Vagina (tissue), 2 donors: ENCODE measurements at regions not wholly inside any gene's neighbourhood (a gene's known extent, or its start where the extent isn't known, plus 50 kb on each side); places are given as distances from the start of the nearest gene placed in this dataset.

Experiments used
- DNase-seq, 2 donors: peaks; one replicate each; pipeline ENCODE4 v3.0.0-alpha.2; 2017; ENCODE audit errors: extremely low spot score in 2 of 2
- H3K27ac ChIP-seq: fragments of 200-600 bp; sonication (generic); one replicate; pipeline ENCODE4 v1.5.1; 2019
- H3K27me3 ChIP-seq: fragments of 200-600 bp; sonication (generic); one replicate; pipeline ENCODE4 v1.5.1; 2019
- H3K36me3 ChIP-seq, 2 donors: fragments of 200-600 bp; sonication (generic); one replicate each; pipeline ENCODE4 v1.5.1; 2017 to 2019
- H3K4me1 ChIP-seq: fragments of 200-600 bp; sonication (generic); one replicate; pipeline ENCODE4 v1.5.1; 2019
- H3K4me3 ChIP-seq, 2 donors: fragments of 200-600 bp; sonication (generic); 1 replicate in 1 of 2; 2 replicates in 1 of 2; pipeline ENCODE4 v1.5.1; 2016 to 2019
- H3K9me3 ChIP-seq: fragments of 200-600 bp; sonication (generic); one replicate; pipeline ENCODE4 v1.5.1; 2019
- POLR2A ChIP-seq, 2 donors: fragments of 450-650 bp; IDR thresholded peaks; one replicate each; pipeline ENCODE4 v1.6.1; 2017; ENCODE audit warnings: antibody characterized with exemption in 2 of 2, mild to moderate bottlenecking in 2 of 2, moderate library complexity in 2 of 2
- POLR2AphosphoS5 ChIP-seq, 2 donors: sonication (generic); formaldehyde crosslinking; IDR thresholded peaks; one replicate each; pipeline ENCODE4 v1.9.0; 2017; ENCODE audit warnings: antibody characterized with exemption in 2 of 2, mild to moderate bottlenecking in 2 of 2, low read depth in 1 of 2; ENCODE audit not compliant: insufficient read depth in 1 of 2
- intact Hi-C: fragments of 100-400 bp; cut with DNase I; formaldehyde crosslinking; loops from one replicate; pipeline ENCODE4 v1.15.1; 2023
- TF ChIP-seq, protein P1 (sequence below), 3 experiments: fragments of 450-650 bp in 2 of 3; fragments of 200-600 bp in 1 of 3; sonication (generic) in 1 of 3; IDR thresholded peaks; one replicate each; pipeline ENCODE4 v1.5.1; 2017 to 2019; ENCODE audit warnings: antibody characterized with exemption in 3 of 3, mild to moderate bottlenecking in 2 of 3, moderate library complexity in 2 of 3

DNA sequence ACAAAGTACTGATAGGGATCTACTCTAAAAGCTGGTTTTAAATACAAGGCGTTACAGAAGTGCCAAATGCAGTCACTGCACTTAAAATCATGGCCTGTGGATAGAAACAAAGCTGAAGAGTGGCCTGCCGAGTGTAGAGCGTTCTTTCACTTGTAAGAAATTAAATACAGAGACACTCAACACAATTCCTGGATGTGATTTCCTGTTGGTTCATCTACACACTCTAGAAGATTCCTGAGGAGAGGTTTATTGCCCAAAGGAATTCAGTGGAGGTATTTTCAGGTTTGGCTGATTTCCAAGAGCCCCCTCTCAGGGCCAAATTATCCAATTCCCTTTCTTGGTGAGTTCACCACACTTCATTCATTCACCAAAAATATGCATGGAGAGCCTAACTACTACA lies 200.3 kb upstream of the IL12A start:
- no peak overlapping the region for H3K4me3 ChIP-seq

DNA sequence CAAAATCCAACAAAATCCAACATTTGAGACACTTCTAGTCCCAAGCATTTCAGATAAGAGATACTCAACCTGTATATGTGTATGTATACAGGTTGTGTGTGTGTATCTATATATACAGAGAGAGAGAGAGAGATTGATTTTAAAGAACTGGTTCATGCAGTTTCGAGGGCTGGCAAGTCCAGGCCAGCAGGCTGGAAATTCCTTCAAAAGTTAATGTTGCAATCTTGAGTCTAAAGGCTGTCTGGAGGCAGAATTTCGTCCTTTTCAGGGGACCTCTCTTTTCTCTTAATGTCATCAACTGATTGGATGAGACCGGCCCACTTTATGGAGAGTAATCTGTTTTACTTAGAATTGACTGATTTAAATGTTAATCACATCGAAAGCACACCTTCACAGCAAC lies 199.6 kb upstream of the IL12A start:
- peaks cover 33% of the 10 kb centered on the region for H3K4me1 ChIP-seq
- H3K27ac ChIP-seq, result no peak overlapping the region
- no peak overlapping the region for H3K4me3 ChIP-seq
- DNase-seq, result peak in 1 of 2 donors; percentile 42
- H3K27me3 ChIP-seq, result no peaks in the 10 kb centered on the region
- no peaks in the 10 kb centered on the region for H3K9me3 ChIP-seq
- no peaks in the 10 kb centered on the region for H3K36me3 ChIP-seq
- TF ChIP-seq POLR2AphosphoS5 (IDR thresholded peaks at IDR 0.05; ENCODE audit: insufficient read depth in 1 of 2, low read depth in 1 of 2), result peak in 1 of 2 donors; percentile 52
- TF ChIP-seq, protein P1, sequence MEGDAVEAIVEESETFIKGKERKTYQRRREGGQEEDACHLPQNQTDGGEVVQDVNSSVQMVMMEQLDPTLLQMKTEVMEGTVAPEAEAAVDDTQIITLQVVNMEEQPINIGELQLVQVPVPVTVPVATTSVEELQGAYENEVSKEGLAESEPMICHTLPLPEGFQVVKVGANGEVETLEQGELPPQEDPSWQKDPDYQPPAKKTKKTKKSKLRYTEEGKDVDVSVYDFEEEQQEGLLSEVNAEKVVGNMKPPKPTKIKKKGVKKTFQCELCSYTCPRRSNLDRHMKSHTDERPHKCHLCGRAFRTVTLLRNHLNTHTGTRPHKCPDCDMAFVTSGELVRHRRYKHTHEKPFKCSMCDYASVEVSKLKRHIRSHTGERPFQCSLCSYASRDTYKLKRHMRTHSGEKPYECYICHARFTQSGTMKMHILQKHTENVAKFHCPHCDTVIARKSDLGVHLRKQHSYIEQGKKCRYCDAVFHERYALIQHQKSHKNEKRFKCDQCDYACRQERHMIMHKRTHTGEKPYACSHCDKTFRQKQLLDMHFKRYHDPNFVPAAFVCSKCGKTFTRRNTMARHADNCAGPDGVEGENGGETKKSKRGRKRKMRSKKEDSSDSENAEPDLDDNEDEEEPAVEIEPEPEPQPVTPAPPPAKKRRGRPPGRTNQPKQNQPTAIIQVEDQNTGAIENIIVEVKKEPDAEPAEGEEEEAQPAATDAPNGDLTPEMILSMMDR (IDR thresholded peaks at IDR 0.05), result no peak
- intact Hi-C loops, result no loop called here

More for the DNA sequence above, 200.3 kb upstream of the IL12A start:
- DNase-seq, result peak in 1 of 2 donors; percentile 20
- H3K36me3 ChIP-seq, result no peaks in the 10 kb centered on the region
- TF ChIP-seq, protein P1 (IDR thresholded peaks at IDR 0.05), result no peak
- TF ChIP-seq POLR2AphosphoS5 (IDR thresholded peaks at IDR 0.05; ENCODE audit: insufficient read depth in 1 of 2, low read depth in 1 of 2), result no peak
- peaks cover 33% of the 10 kb centered on the region for H3K4me1 ChIP-seq
- H3K27me3 ChIP-seq, result no peaks in the 10 kb centered on the region
- H3K9me3 ChIP-seq, result no peaks in the 10 kb centered on the region
- no peak overlapping the region for H3K27ac ChIP-seq
- intact Hi-C loops, result no loop called here

- H3K27ac ChIP-seq, result no peak overlapping the region
- H3K9me3 ChIP-seq, result no peaks in the 10 kb centered on the region
- peak in 1 of 2 donors; percentile 40 for DNase-seq
- no peak overlapping the region for H3K4me3 ChIP-seq
- intact Hi-C loops, result no loop called here
- H3K36me3 ChIP-seq, result no peaks in the 10 kb centered on the region
- peaks cover 33% of the 10 kb centered on the region for H3K4me1 ChIP-seq
- H3K27me3 ChIP-seq, result no peaks in the 10 kb centered on the region
- TF ChIP-seq, protein P1 (IDR thresholded peaks at IDR 0.05), result no peak
- no peak for TF ChIP-seq POLR2A (IDR thresholded peaks at IDR 0.05)
- TF ChIP-seq POLR2AphosphoS5 (IDR thresholded peaks at IDR 0.05; ENCODE audit: insufficient read depth in 1 of 2, low read depth in 1 of 2), result no peak
Observed at GRCh38 chr3:159789742-159790635, 198.6 kb upstream of the IL12A start.

DNA sequence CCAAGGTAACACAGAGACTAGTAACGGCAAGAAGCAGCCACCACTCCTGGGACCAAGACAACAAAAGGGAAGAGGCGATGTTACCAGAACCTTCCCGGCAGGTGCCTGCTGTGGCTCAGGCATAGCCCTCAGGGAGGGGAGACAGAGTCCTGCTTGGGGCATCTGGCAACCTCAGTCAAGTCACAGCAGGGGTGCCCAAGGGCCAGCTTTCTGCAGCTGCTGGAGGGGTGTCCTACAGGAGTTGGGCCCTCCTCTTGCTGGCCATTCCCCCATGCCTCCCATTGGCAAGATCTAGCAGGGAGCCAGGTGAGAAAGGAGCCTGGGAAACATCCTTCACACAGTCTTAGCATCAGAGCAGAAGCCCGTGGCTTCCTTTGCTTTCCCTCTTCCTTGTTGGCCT lies 197.3 kb upstream of the IL12A start:
- no peak overlapping the region for H3K4me3 ChIP-seq
- H3K27ac ChIP-seq, result peak overlapping the region; percentile 37
- no peaks in the 10 kb centered on the region for H3K9me3 ChIP-seq
- TF ChIP-seq, protein P1 (IDR thresholded peaks at IDR 0.05), result no peak
- peaks cover 33% of the 10 kb centered on the region for H3K4me1 ChIP-seq
- intact Hi-C loops, result no loop called here
- peak in 1 of 2 donors; percentile 77 for DNase-seq
- no peaks in the 10 kb centered on the region for H3K36me3 ChIP-seq
- H3K27me3 ChIP-seq, result no peaks in the 10 kb centered on the region

DNA sequence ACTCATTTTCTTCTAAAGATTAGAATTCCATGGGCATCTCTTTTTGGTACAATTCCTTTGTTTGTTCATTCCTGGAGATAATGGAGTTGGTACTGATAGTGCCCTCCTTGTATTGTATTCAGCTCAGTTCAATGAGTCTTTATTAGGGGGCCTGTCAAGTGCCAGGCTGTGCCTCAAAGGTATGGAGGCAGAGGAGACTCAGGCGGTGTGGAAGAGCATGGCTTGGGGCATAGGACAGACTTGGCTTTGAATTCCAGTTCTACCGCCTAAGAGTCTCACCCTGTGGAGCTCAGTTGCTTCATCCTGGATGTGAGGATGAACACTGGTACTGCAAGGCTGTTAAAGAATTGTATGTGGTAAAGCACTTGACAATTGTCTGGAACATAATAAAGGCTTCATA lies 196.6 kb upstream of the IL12A start:
- peaks cover 30% of the 10 kb centered on the region for H3K4me1 ChIP-seq
- no peak overlapping the region for H3K27ac ChIP-seq
- no peaks in the 10 kb centered on the region for H3K27me3 ChIP-seq
- intact Hi-C loops, result no loop called here
- H3K36me3 ChIP-seq, result no peaks in the 10 kb centered on the region
- no peak overlapping the region for H3K4me3 ChIP-seq
- TF ChIP-seq, protein P1 (IDR thresholded peaks at IDR 0.05), result no peak
- TF ChIP-seq POLR2AphosphoS5 (IDR thresholded peaks at IDR 0.05; ENCODE audit: insufficient read depth in 1 of 2, low read depth in 1 of 2) (no peak), POLR2A (IDR thresholded peaks at IDR 0.05) (no peak)
- peak in 1 of 2 donors; percentile 22 for DNase-seq
- no peaks in the 10 kb centered on the region for H3K9me3 ChIP-seq
